GM12878 (cell line): ENCODE measurements at regions not wholly inside any gene's neighbourhood (a gene's known extent, or its start where the extent isn't known, plus 50 kb on each side); places are given as distances from the start of the nearest gene placed in this dataset.
"Not testable (repeated sequence)": the region's sequence is repeated elsewhere in the genome, so short reads cannot be mapped to it uniquely, and the experiment has no call there.

Experiments
- ATAC-seq: fragments of 200-7000 bp; cut with Tn5 transposase; 3 replicates; pipeline ENCODE4 v1.9.1; 2020; ENCODE audit warnings: mild to moderate bottlenecking, moderate library complexity
- BruUV-seq: library from RNA; stranded (reverse); fragments of 400-500 nt; replicated peaks from 2 replicates; lab custom pipeline; 2021; lab: Mats Ljungman, UMichigan
- CTCF ChIA-PET: fragments of 300-600 bp; sonication (Branson Sonifier 250); formaldehyde crosslinking; extraction: SDS; loops from one replicate; lab custom pipeline; 2021; ENCODE audit warnings: inconsistent platforms; lab: Yijun Ruan, JAX
- POLR2A ChIA-PET: fragments of 350-600 bp; formaldehyde crosslinking; extraction: SDS; loops from one replicate; lab custom pipeline; 2021; ENCODE audit warnings: inconsistent platforms; lab: Charles Lee
- RAD21 ChIA-PET: fragments of 300-600 bp; sonication (Branson Sonifier 250); formaldehyde crosslinking; loops from one replicate; lab custom pipeline; 2023; ENCODE audit warnings: antibody characterized with exemption; ENCODE audit not compliant: unreplicated experiment; lab: Charles Lee
- SMC1A ChIA-PET: fragments of 300-600 bp; sonication (Branson Sonifier 250); formaldehyde crosslinking; loops from one replicate; lab custom pipeline; 2023; ENCODE audit not compliant: unreplicated experiment, uncharacterized antibody; lab: Charles Lee
- DNase-seq: peaks from one replicate; pipeline ENCODE4 v3.0.0-alpha.2; 2011; ENCODE audit warnings: low read depth, low spot score
- FAIRE-seq: peaks from 3 replicates; lab custom pipeline; 2011; peaks lifted over from hg19 to GRCh38; lab: Jason Lieb, UNC
- H2AFZ ChIP-seq: 2 replicates; pipeline ENCODE4 v1.6.0; 2011; ENCODE audit warnings: low read depth, low read length, control low read depth; ENCODE audit not compliant: control insufficient read depth
- H3K27ac ChIP-seq: 2 replicates; pipeline ENCODE4 v1.5.1; 2011; ENCODE audit warnings: control low read depth; ENCODE audit not compliant: control insufficient read depth, insufficient read depth
- H3K27me3 ChIP-seq, 2 experiments: replicated peaks in 1 of 2; 2 replicates each; pipeline versions ENCODE4 v1.6.0 to v1.6.1; 2011; ENCODE audit warnings: low read length in 1 of 2; ENCODE audit not compliant: control insufficient read depth in 2 of 2, insufficient read depth in 2 of 2
- H3K36me3 ChIP-seq, 2 experiments: 2 replicates each; pipeline ENCODE4 v1.5.1; 2011; ENCODE audit warnings: low read length in 1 of 2; ENCODE audit not compliant: control insufficient read depth in 2 of 2, insufficient read depth in 2 of 2
- H3K4me1 ChIP-seq: 2 replicates; pipeline ENCODE4 v1.6.1; 2011; ENCODE audit warnings: mild to moderate bottlenecking, low read length, moderate library complexity, mixed read lengths; ENCODE audit not compliant: control insufficient read depth, insufficient read depth
- H3K4me2 ChIP-seq: 2 replicates; pipeline ENCODE4 v1.6.0; 2011; ENCODE audit warnings: control low read depth; ENCODE audit not compliant: control insufficient read depth, insufficient read depth
- H3K4me3 ChIP-seq: fragments of 200-600 bp; sonication (generic); 2 replicates; pipeline ENCODE4 v1.5.1; 2016
- H3K79me2 ChIP-seq: 2 replicates; pipeline ENCODE4 v1.6.0; 2011; ENCODE audit warnings: low read length; ENCODE audit not compliant: control insufficient read depth, insufficient read depth
- H3K9ac ChIP-seq: 2 replicates; pipeline ENCODE4 v1.8.0; 2011; ENCODE audit warnings: low read length, control low read depth, mixed read lengths; ENCODE audit not compliant: control insufficient read depth, insufficient read depth
- H3K9me3 ChIP-seq: replicated peaks from 3 replicates; pipeline ENCODE4 v1.5.1; 2011; ENCODE audit warnings: mild to moderate bottlenecking, low read length; ENCODE audit not compliant: control insufficient read depth, insufficient read depth
- H4K20me1 ChIP-seq: 2 replicates; pipeline ENCODE4 v1.6.0; 2011; ENCODE audit not compliant: control insufficient read depth, insufficient read depth
- CBFB ChIP-seq: IDR thresholded peaks from 2 replicates; pipeline ENCODE4 v1.6.1; 2016; ENCODE audit warnings: antibody characterized with exemption, low read depth
- KAT2A ChIP-seq: conservative IDR thresholded peaks from 2 replicates; pipeline ENCODE4 v1.6.1; 2011; ENCODE audit warnings: low read depth, low read length; ENCODE audit not compliant: control insufficient read depth
- NFYA ChIP-seq: IDR thresholded peaks from 2 replicates; pipeline ENCODE4 v1.6.1; 2011; ENCODE audit warnings: low read depth, mild to moderate bottlenecking, low read length, improper control_type of control experiment, borderline replicate concordance
- WGBS: methylation state at CpG from one replicate; pipeline ENCODE4 v1.1.6; 2016; ENCODE audit warnings: low lambda C conversion rate; ENCODE audit not compliant: insufficient replicate concordance, insufficient coverage; ENCODE audit errors: missing lambda C conversion rate; 5-methylcytosine and 5-hydroxymethylcytosine counted together
- in situ Hi-C: fragments of 300-500 bp; cut with MboI; formaldehyde crosslinking; loops from 9 replicates; pipeline ENCODE4 v1.14.3; 2018; ENCODE audit warnings: mixed read lengths
- intact Hi-C: fragments of 100-400 bp; cut with micrococcal nuclease; formaldehyde crosslinking; loops from one replicate; pipeline ENCODE4 v1.14.2; 2022; ENCODE audit not compliant: unreplicated experiment
- TF ChIP-seq, protein P1 (sequence below): fragments of 450-650 bp; IDR thresholded peaks from 2 replicates; pipeline ENCODE4 v1.6.1; 2014; ENCODE audit warnings: mild to moderate bottlenecking
- TF ChIP-seq, protein P2 (sequence below), 3 experiments: IDR thresholded peaks in 2 of 3; conservative IDR thresholded peaks in 1 of 3; 2 replicates each; pipeline ENCODE4 v1.5.1; 2011; ENCODE audit warnings: low read depth in 3 of 3, low read length in 3 of 3, mild to moderate bottlenecking in 3 of 3, control low read depth in 2 of 3, moderate library complexity in 2 of 3, inconsistent platforms in 1 of 3, mixed read lengths in 1 of 3; ENCODE audit not compliant: control insufficient read depth in 2 of 3, insufficient read depth in 1 of 3; ENCODE audit errors: extremely low read depth in 1 of 3

DNA sequence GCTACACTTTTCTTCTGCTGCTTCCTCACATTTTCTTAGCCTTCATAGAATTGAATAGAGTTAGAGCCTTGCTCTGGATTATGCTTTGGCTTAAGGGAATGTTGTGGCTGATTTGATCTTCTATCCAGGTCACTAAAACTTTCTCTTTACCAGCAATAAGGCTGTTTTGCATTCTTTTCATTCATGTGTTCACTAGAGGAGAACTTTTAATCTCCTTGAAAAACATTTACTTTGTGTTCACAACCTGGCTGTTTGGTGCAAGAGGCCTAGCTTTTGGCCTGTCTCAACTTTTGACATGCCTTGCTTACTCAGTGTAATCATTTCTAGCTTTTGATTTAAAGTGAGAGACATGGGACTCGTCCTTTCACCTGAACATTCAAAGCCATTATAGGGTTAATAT, 87.7 kb upstream of the RAB40AL start:
- Histone ChIP-seq H3K4me3 (no peak overlapping the region), H3K79me2 (no peaks in the 10 kb centered on the region), H3K4me2 (no peak overlapping the region), H3K4me1 (no peaks in the 10 kb centered on the region), H3K9ac (no peak overlapping the region), H2AFZ (no peak overlapping the region), H4K20me1 (no peaks in the 10 kb centered on the region), H3K27me3 (no peaks in the 10 kb centered on the region), H3K36me3 (no peaks in the 10 kb centered on the region), H3K27ac (no peak overlapping the region), H3K9me3 (no peaks in the 10 kb centered on the region)
- BruUV-seq = no TSS peak
- FAIRE-seq (no peak), DNase-seq (no peak), ATAC-seq (no peak)
- POLR2A ChIA-PET = no interaction called here
- intact Hi-C loops (no loop called here), in situ Hi-C loops (no loop called here)
- TF ChIP-seq KAT2A = no peak
- no peak for TF ChIP-seq CBFB
- TF ChIP-seq, protein P1, sequence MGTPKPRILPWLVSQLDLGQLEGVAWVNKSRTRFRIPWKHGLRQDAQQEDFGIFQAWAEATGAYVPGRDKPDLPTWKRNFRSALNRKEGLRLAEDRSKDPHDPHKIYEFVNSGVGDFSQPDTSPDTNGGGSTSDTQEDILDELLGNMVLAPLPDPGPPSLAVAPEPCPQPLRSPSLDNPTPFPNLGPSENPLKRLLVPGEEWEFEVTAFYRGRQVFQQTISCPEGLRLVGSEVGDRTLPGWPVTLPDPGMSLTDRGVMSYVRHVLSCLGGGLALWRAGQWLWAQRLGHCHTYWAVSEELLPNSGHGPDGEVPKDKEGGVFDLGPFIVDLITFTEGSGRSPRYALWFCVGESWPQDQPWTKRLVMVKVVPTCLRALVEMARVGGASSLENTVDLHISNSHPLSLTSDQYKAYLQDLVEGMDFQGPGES = no peak
- TF ChIP-seq NFYA = no peak
- RAD21 ChIA-PET = no interaction called here
- SMC1A ChIA-PET = interaction anchor here (1.0 kb wide), 1 partner anchor 14 kb away, joined by 3 read pairs; no protein-coding TSS in a partner anchor
- 40% methylated on average over 1 of the region's 1 CpG for WGBS
- CTCF ChIA-PET = interaction anchor here (1.0 to 1.9 kb wide), 2 partner anchors 14 to 51 kb away, joined by 3 to 6 read pairs; no protein-coding TSS in a partner anchor

DNA sequence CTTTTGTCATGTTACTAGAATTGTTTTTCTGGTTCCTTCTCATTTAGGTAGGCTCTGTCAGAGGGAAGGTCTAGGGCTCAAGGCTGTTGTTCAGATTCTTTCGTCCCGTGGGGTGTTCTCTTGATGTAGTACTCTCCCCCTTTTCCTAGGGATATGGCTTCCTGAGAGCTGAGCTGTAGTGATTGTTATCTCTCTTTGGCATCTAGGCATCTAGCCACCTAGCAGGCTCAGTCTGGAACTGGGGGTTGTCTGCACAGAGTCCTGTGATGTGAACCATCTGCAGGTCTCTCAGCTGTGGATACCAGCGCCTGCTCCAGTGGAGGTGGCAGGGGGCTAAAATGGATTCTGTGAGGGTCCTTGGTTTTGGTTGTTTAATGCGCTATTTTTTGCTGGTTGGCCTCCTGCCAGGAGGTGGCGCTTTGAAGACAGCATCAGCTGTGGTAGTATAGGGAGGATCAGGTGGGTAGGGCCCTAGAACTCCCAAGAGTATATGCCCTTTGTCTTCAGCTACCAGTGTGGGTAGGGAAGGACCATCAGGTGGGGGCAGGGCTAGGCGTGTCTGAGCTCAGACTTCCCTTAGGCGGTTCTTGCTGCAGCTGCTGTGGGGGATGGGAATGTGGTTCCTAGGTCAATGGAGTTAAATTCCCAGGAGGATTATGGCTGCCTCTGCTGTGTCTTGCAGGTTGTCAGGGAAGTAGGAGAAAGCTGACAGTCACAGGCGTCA, 78.1 kb upstream of the RAB40AL start:
- H3K4me3 ChIP-seq, H2AFZ ChIP-seq, RAD21 ChIA-PET, H3K4me1 ChIP-seq, H3K36me3 ChIP-seq, FAIRE-seq, H3K4me2 ChIP-seq, H4K20me1 ChIP-seq, H3K27ac ChIP-seq, POLR2A ChIA-PET, intact Hi-C loops, H3K9ac ChIP-seq, H3K27me3 ChIP-seq, BruUV-seq, ATAC-seq, DNase-seq: not testable (repeated sequence)
- WGBS = 58% methylated on average over 8 of the region's 8 CpGs
- ChIA-PET CTCF (interaction anchor here (1.0 kb wide), 1 partner anchor 23 kb away, joined by 4 read pairs; no protein-coding TSS in a partner anchor), SMC1A (interaction anchor here (1.5 kb wide), 1 partner anchor 11 kb away, joined by 3 read pairs; no protein-coding TSS in a partner anchor)
- in situ Hi-C loops = loop anchor here (25.0 kb wide), 1 partner anchor 722 kb away; the partner anchor contains the start of genes TCEAL2 and TCEAL6
- TF ChIP-seq, protein P2, sequence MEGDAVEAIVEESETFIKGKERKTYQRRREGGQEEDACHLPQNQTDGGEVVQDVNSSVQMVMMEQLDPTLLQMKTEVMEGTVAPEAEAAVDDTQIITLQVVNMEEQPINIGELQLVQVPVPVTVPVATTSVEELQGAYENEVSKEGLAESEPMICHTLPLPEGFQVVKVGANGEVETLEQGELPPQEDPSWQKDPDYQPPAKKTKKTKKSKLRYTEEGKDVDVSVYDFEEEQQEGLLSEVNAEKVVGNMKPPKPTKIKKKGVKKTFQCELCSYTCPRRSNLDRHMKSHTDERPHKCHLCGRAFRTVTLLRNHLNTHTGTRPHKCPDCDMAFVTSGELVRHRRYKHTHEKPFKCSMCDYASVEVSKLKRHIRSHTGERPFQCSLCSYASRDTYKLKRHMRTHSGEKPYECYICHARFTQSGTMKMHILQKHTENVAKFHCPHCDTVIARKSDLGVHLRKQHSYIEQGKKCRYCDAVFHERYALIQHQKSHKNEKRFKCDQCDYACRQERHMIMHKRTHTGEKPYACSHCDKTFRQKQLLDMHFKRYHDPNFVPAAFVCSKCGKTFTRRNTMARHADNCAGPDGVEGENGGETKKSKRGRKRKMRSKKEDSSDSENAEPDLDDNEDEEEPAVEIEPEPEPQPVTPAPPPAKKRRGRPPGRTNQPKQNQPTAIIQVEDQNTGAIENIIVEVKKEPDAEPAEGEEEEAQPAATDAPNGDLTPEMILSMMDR (IDR thresholded peaks at IDR 0.05 in 2 of 3, conservative IDR thresholded peaks at IDR 0.05 in 1 of 3; ENCODE audit: control insufficient read depth in 2 of 3, extremely low read depth in 1 of 3, insufficient read depth in 1 of 3, low read depth in 3 of 3, low read length in 3 of 3) = 0 out of 6 replicates have a peak, but pooled peaks of 1 of the 3 experiments have one; percentile 3
- TF ChIP-seq, all 136 proteins: peak for 1; not testable (repeated sequence) for 135
- not testable (repeated sequence) for H3K9me3 ChIP-seq, H3K79me2 ChIP-seq
